ENCODE measurements at regions not wholly inside any gene's neighbourhood (a gene's known extent, or its start where the extent isn't known, plus 50 kb on each side); places are given as distances from the start of the nearest gene placed in this dataset.

DNA sequence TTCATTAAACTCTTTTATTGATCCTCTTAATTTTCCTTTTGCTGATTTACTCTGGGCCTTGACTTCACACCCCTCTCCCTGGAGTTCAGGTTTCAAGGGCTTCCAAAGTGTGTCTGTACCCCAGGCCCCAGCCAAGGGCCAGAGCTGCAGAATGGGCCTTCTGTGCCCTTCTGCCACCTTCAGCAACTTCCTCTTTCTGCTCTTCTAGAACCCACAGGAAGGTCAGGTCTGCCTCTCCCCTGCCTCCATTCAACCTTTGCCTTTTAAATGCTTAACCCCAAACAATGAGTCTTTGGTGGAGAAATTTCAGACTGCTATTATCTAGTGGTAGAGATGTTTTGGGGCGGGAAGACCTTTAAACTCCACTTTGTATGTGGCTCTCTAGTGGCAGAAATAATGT lies 63.1 kb downstream of the TSN start:
- no peak overlapping the region for H3K4me3 ChIP-seq (ENCODE audit: low read depth, low read length)
- TF ChIP-seq, protein P1, sequence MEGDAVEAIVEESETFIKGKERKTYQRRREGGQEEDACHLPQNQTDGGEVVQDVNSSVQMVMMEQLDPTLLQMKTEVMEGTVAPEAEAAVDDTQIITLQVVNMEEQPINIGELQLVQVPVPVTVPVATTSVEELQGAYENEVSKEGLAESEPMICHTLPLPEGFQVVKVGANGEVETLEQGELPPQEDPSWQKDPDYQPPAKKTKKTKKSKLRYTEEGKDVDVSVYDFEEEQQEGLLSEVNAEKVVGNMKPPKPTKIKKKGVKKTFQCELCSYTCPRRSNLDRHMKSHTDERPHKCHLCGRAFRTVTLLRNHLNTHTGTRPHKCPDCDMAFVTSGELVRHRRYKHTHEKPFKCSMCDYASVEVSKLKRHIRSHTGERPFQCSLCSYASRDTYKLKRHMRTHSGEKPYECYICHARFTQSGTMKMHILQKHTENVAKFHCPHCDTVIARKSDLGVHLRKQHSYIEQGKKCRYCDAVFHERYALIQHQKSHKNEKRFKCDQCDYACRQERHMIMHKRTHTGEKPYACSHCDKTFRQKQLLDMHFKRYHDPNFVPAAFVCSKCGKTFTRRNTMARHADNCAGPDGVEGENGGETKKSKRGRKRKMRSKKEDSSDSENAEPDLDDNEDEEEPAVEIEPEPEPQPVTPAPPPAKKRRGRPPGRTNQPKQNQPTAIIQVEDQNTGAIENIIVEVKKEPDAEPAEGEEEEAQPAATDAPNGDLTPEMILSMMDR (IDR thresholded peaks at IDR 0.05; ENCODE audit: low read depth, low read length): no peak
- in situ Hi-C loops (cut with HindIII; ENCODE audit: low sequenced_read_pairs): no loop called here
- no peak for DNase-seq (ENCODE audit: low read depth, low spot score)

GRCh38 chr2:121819846-121820245 lies 64.4 kb downstream of the TSN start:
- DNase-seq (ENCODE audit: low read depth, low spot score): no peak
- TF ChIP-seq, protein P1 (IDR thresholded peaks at IDR 0.05; ENCODE audit: low read depth, low read length): no peak
- in situ Hi-C loops (cut with HindIII; ENCODE audit: low sequenced_read_pairs): no loop called here
- H3K4me3 ChIP-seq (ENCODE audit: low read depth, low read length): no peak overlapping the region

DNA sequence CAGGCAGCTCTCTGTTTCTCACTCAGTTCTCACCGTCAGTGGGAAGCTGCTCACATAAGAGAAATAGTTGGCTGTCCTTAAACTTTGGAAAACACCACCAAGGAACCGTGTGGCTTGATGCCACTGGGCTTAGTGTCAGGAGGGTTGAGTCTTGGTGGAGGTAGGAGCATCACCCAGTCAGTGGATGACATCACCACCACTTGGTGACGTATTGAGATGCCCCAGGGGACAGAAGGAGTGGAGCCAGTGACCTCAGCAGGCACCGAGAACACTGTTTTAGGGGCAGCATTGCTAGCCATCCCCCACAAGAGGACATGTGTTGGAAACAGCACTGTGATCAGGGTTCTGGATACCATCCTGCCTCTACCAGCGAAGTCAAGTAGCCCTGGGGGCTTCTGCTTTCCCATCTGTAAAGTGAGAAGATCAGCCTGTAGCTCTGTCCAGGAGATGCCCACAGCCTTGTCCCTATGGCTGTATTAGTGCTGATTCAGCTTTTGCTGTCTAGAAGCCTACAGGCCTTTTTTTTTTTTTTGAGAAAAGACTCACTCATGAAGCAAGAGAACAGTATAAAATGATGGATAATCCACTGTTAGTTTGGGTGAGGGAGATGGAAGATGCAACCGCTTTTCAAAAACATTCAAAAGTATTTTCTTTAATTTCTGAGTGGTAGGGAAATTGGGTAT lies 66.2 kb downstream of the TSN start:
- no peak for DNase-seq (ENCODE audit: low read depth, low spot score)
- TF ChIP-seq, protein P1 (IDR thresholded peaks at IDR 0.05; ENCODE audit: low read depth, low read length): no peak
- no peak overlapping the region for H3K4me3 ChIP-seq (ENCODE audit: low read depth, low read length)
- in situ Hi-C loops (cut with HindIII; ENCODE audit: low sequenced_read_pairs): no loop called here

- TF ChIP-seq, protein P1 (IDR thresholded peaks at IDR 0.05; ENCODE audit: low read depth, low read length): no peak
- no peak overlapping the region for H3K4me3 ChIP-seq (ENCODE audit: low read depth, low read length)
- in situ Hi-C loops (cut with HindIII; ENCODE audit: low sequenced_read_pairs): no loop called here
- no peak for DNase-seq (ENCODE audit: low read depth, low spot score)
Measured at GRCh38 chr2:121824264-121824663, 68.8 kb downstream of the TSN start.

- H3K4me3 ChIP-seq (ENCODE audit: low read depth, low read length): no peak overlapping the region
- in situ Hi-C loops (cut with HindIII; ENCODE audit: low sequenced_read_pairs): no loop called here
- DNase-seq (ENCODE audit: low read depth, low spot score): no peak
- TF ChIP-seq, protein P1 (IDR thresholded peaks at IDR 0.05; ENCODE audit: low read depth, low read length): no peak
Measured at GRCh38 chr2:121825003-121825950, 69.8 kb downstream of the TSN start.

DNA sequence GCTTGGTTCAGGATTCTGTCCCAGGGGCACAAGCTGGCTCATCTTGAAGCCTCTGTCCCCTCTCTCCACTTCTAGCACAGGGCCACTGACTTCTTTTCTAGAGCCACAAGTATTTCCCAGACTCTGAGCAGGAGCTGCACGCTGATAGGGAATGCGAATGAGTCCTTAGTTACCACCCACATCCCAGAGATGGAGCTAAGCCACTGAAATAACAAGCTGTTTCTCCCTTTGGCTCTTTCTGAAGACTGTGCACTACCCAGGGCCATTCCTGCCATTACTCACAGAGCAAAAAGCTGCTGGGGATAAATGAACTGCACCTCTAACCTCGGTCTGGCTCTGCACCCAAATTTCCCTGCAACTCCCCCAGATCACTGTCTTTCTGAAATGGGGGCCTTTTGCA lies 70.6 kb downstream of the TSN start:
- no peak overlapping the region for H3K4me3 ChIP-seq (ENCODE audit: low read depth, low read length)
- in situ Hi-C loops (cut with HindIII; ENCODE audit: low sequenced_read_pairs): no loop called here
- no peak for DNase-seq (ENCODE audit: low read depth, low spot score)
- TF ChIP-seq, protein P1 (IDR thresholded peaks at IDR 0.05; ENCODE audit: low read depth, low read length): no peak

All from astrocyte of the spinal cord (primary cell).